ENCODE measurements at regions not wholly inside any gene's neighbourhood (a gene's known extent, or its start where the extent isn't known, plus 50 kb on each side); places are given as distances from the start of the nearest gene placed in this dataset.
A peak's percentile ranks its signal among the peaks of the same experiment; 100 is the strongest.

- DNase-seq, result no peak
Observed at GRCh38 chr1:187091666-187092065, 262.9 kb downstream of the PLA2G4A start.

GRCh38 chr1:187092104-187092503 lies 263.4 kb downstream of the PLA2G4A start:
- peak; percentile 49 for DNase-seq

GRCh38 chr1:187096689-187097088 lies 267.9 kb downstream of the PLA2G4A start:
- DNase-seq, result no peak

GRCh38 chr1:187110351-187110750 lies 281.6 kb downstream of the PLA2G4A start:
- DNase-seq, result no peak

GRCh38 chr1:187114792-187115191 lies 286.0 kb downstream of the PLA2G4A start:
- DNase-seq, result no peak

GRCh38 chr1:187121661-187122060 lies 292.9 kb downstream of the PLA2G4A start:
- no peak for DNase-seq

- DNase-seq, result no peak
Observed at GRCh38 chr1:187122566-187122965, 293.8 kb downstream of the PLA2G4A start.

GRCh38 chr1:187129132-187129531 lies 300.4 kb downstream of the PLA2G4A start:
- no peak for DNase-seq

- no peak for DNase-seq
Observed at GRCh38 chr1:187143783-187144182, 315.0 kb downstream of the PLA2G4A start.

- no peak for DNase-seq
Observed at GRCh38 chr1:187146388-187146787, 317.6 kb downstream of the PLA2G4A start.

- DNase-seq, result no peak
Observed at GRCh38 chr1:187151555-187151954, 322.8 kb downstream of the PLA2G4A start.

- no peak for DNase-seq
Observed at GRCh38 chr1:187153047-187153446, 324.3 kb downstream of the PLA2G4A start.

- no peak for DNase-seq
Observed at GRCh38 chr1:187157115-187157514, 328.4 kb downstream of the PLA2G4A start.

- DNase-seq, result no peak
Observed at GRCh38 chr1:187157552-187157951, 328.8 kb downstream of the PLA2G4A start.

- no peak for DNase-seq
Observed at GRCh38 chr1:187167555-187167954, 338.8 kb downstream of the PLA2G4A start.

GRCh38 chr1:187168297-187168696 lies 339.5 kb downstream of the PLA2G4A start:
- no peak for DNase-seq

GRCh38 chr1:187185389-187185788 lies 356.6 kb downstream of the PLA2G4A start:
- DNase-seq, result no peak

- no peak for DNase-seq
Observed at GRCh38 chr1:187197685-187198084, 368.9 kb downstream of the PLA2G4A start.

- no peak for DNase-seq
Observed at GRCh38 chr1:187203257-187203656, 374.5 kb downstream of the PLA2G4A start.

- DNase-seq, result no peak
Observed at GRCh38 chr1:187212377-187212776, 383.6 kb downstream of the PLA2G4A start.

GRCh38 chr1:187226396-187226795 lies 397.6 kb downstream of the PLA2G4A start:
- no peak for DNase-seq

GRCh38 chr1:187228790-187229189 lies 400.0 kb downstream of the PLA2G4A start:
- no peak for DNase-seq

GRCh38 chr1:187229496-187229895 lies 400.7 kb downstream of the PLA2G4A start:
- no peak for DNase-seq

GRCh38 chr1:187234706-187235105 lies 406.0 kb downstream of the PLA2G4A start:
- no peak for DNase-seq

GRCh38 chr1:187236199-187236598 lies 407.4 kb downstream of the PLA2G4A start:
- DNase-seq, result no peak

GRCh38 chr1:187236676-187237075 lies 407.9 kb downstream of the PLA2G4A start:
- no peak for DNase-seq
